IMR-90 (cell line): ENCODE measurements at regions not wholly inside any gene's neighbourhood (a gene's known extent, or its start where the extent isn't known, plus 50 kb on each side); places are given as distances from the start of the nearest gene placed in this dataset.

Source experiments
- ATAC-seq: fragments of 200-7000 bp; cut with Tn5 transposase; 2 replicates; pipeline ENCODE4 v1.9.1; 2020; ENCODE audit warnings: low read depth, mild to moderate bottlenecking, moderate library complexity
- BruUV-seq: library from RNA; stranded (reverse); fragments of 400-500 nt; replicated peaks from 2 replicates; lab custom pipeline; 2021; lab: Mats Ljungman, UMichigan
- CTCF ChIA-PET: fragments of 300-600 bp; formaldehyde crosslinking; extraction: SDS; loops from one replicate; lab custom pipeline; 2021; ENCODE audit warnings: antibody characterized with exemption; lab: Yijun Ruan, JAX
- POLR2A ChIA-PET: fragments of 300-600 bp; sonication (Branson Sonifier 250); formaldehyde crosslinking; loops from one replicate; lab custom pipeline; 2022; ENCODE audit warnings: antibody characterized with exemption; ENCODE audit not compliant: unreplicated experiment; lab: Charles Lee
- DNase-seq: peaks from one replicate; pipeline ENCODE4 v3.0.0; 2013
- H2AFZ ChIP-seq: replicated peaks from 2 replicates; pipeline ENCODE3; 2013; ENCODE audit warnings: low read length, mild to moderate bottlenecking; ENCODE audit not compliant: poor library complexity
- H2AK5ac ChIP-seq: 2 replicates; pipeline ENCODE4 v1.6.1; 2013; ENCODE audit warnings: low read depth, low read length, inconsistent platforms
- H2AK9ac ChIP-seq: replicated peaks from 2 replicates; pipeline ENCODE3; 2013; ENCODE audit warnings: mild to moderate bottlenecking, low read depth, low read length, moderate library complexity; ENCODE audit not compliant: poor library complexity
- H2BK120ac ChIP-seq: 2 replicates; pipeline ENCODE4 v1.6.1; 2013; ENCODE audit warnings: low read depth, low read length, inconsistent platforms
- H2BK15ac ChIP-seq: 3 replicates; pipeline ENCODE4 v1.6.1; 2013; ENCODE audit warnings: low read depth, low read length, inconsistent platforms
- H2BK20ac ChIP-seq: 2 replicates; pipeline ENCODE4 v1.6.1; 2013; ENCODE audit warnings: low read depth, mild to moderate bottlenecking, inconsistent platforms, low read length, moderate library complexity
- H2BK5ac ChIP-seq: 2 replicates; pipeline ENCODE4 v1.6.1; 2013; ENCODE audit warnings: mild to moderate bottlenecking, low read depth, low read length, inconsistent platforms; ENCODE audit not compliant: poor library complexity, severe bottlenecking
- H3K14ac ChIP-seq: replicated peaks from 2 replicates; pipeline ENCODE4 v1.6.1; 2013; ENCODE audit warnings: low read depth, low read length, inconsistent platforms
- H3K18ac ChIP-seq: 2 replicates; pipeline ENCODE4 v1.6.1; 2013; ENCODE audit warnings: low read depth, low read length, control low read depth
- H3K23ac ChIP-seq: 2 replicates; pipeline ENCODE4 v1.6.1; 2013; ENCODE audit warnings: low read depth, low read length, inconsistent platforms
- H3K27ac ChIP-seq: 2 replicates; pipeline ENCODE4 v1.5.1; 2013; ENCODE audit warnings: mild to moderate bottlenecking, control low read depth, low read length; ENCODE audit not compliant: insufficient read depth
- H3K27me3 ChIP-seq: 2 replicates; pipeline ENCODE4 v1.6.1; 2013; ENCODE audit warnings: low read length; ENCODE audit not compliant: control insufficient read depth, insufficient read depth
- H3K36me3 ChIP-seq: 2 replicates; pipeline ENCODE4 v1.6.1; 2013; ENCODE audit warnings: low read length, mixed read lengths; ENCODE audit not compliant: control insufficient read depth, insufficient read depth
- H3K4ac ChIP-seq: 2 replicates; pipeline ENCODE4 v1.6.1; 2013; ENCODE audit warnings: low read depth, low read length, inconsistent platforms
- H3K4me1 ChIP-seq: 2 replicates; pipeline ENCODE4 v1.6.1; 2013; ENCODE audit warnings: low read length, mixed read lengths; ENCODE audit not compliant: control insufficient read depth, insufficient read depth
- H3K4me2 ChIP-seq: 2 replicates; pipeline ENCODE4 v1.6.1; 2013; ENCODE audit warnings: low read depth, mild to moderate bottlenecking, control low read depth, low read length, moderate library complexity
- H3K4me3 ChIP-seq: 2 replicates; pipeline ENCODE4 v1.5.1; 2013; ENCODE audit warnings: low read depth, mild to moderate bottlenecking, control low read depth, low read length, moderate library complexity; ENCODE audit not compliant: insufficient read depth
- H3K56ac ChIP-seq: 2 replicates; pipeline ENCODE4 v1.6.1; 2013; ENCODE audit warnings: low read length, inconsistent platforms; ENCODE audit not compliant: insufficient read depth; ENCODE audit errors: extremely low read depth
- H3K79me1 ChIP-seq, 2 experiments: 2 replicates each; pipeline ENCODE4 v1.6.1; 2013; ENCODE audit warnings: low read length in 2 of 2, inconsistent platforms in 1 of 2, low read depth in 1 of 2
- H3K9ac ChIP-seq: 2 replicates; pipeline ENCODE4 v1.6.1; 2013; ENCODE audit warnings: low read depth, low read length, control low read depth
- H3K9me1 ChIP-seq: 2 replicates; pipeline ENCODE4 v1.6.1; 2013; ENCODE audit warnings: low read length, inconsistent platforms; ENCODE audit not compliant: insufficient read depth
- H3K9me3 ChIP-seq: 2 replicates; pipeline ENCODE4 v1.6.1; 2013; ENCODE audit warnings: low read length; ENCODE audit not compliant: control insufficient read depth, insufficient read depth
- H4K20me1 ChIP-seq: 2 replicates; pipeline ENCODE4 v1.6.1; 2013; ENCODE audit warnings: low read length, inconsistent platforms; ENCODE audit not compliant: insufficient read depth
- H4K5ac ChIP-seq: 2 replicates; pipeline ENCODE4 v1.6.1; 2013; ENCODE audit warnings: mild to moderate bottlenecking, low read depth, low read length, control low read depth
- H4K8ac ChIP-seq, 2 experiments: 2 replicates each; pipeline ENCODE4 v1.6.1; 2013; ENCODE audit warnings: low read depth in 2 of 2, low read length in 2 of 2, control low read depth in 1 of 2, inconsistent platforms in 1 of 2
- H4K91ac ChIP-seq: 2 replicates; pipeline ENCODE4 v1.6.1; 2013; ENCODE audit warnings: low read depth, low read length, inconsistent platforms; ENCODE audit not compliant: insufficient read depth
- BHLHE40 ChIP-seq: fragments of 150-350 bp; IDR thresholded peaks from 2 replicates; pipeline ENCODE4 v1.6.1; 2016; ENCODE audit warnings: mild to moderate bottlenecking, low read depth, low read length
- CEBPB ChIP-seq: IDR thresholded peaks from 2 replicates; pipeline ENCODE4 v1.6.1; 2012; ENCODE audit warnings: low read depth, low read length, improper control_type of control experiment
- CHD1 ChIP-seq: IDR thresholded peaks from 2 replicates; pipeline ENCODE4 v1.6.1; 2012; ENCODE audit warnings: low read depth, low read length, improper control_type of control experiment
- CTCF ChIP-seq: conservative IDR thresholded peaks from 2 replicates; pipeline ENCODE4 v1.5.1; 2012; ENCODE audit warnings: mild to moderate bottlenecking, low read depth, low read length, improper control_type of control experiment
- FOS ChIP-seq: fragments of 150-350 bp; IDR thresholded peaks from 2 replicates; pipeline ENCODE4 v1.6.1; 2016; ENCODE audit warnings: low read depth, low read length
- MAFK ChIP-seq: IDR thresholded peaks from 2 replicates; pipeline ENCODE4 v1.6.1; 2012; ENCODE audit warnings: low read depth, low read length, improper control_type of control experiment
- MAZ ChIP-seq: IDR thresholded peaks from 2 replicates; pipeline ENCODE4 v1.6.1; 2012; ENCODE audit warnings: low read depth, mild to moderate bottlenecking, low read length, improper control_type of control experiment, moderate library complexity, borderline replicate concordance
- MXI1 ChIP-seq: IDR thresholded peaks from 2 replicates; pipeline ENCODE4 v1.6.1; 2012; ENCODE audit warnings: low read depth, mild to moderate bottlenecking, low read length, moderate library complexity, borderline replicate concordance
- NFE2L2 ChIP-seq: fragments of 150-350 bp; IDR thresholded peaks from 2 replicates; pipeline ENCODE4 v1.6.1; 2016; ENCODE audit warnings: low read depth, mild to moderate bottlenecking, low read length
- POLR2A ChIP-seq: IDR thresholded peaks from 2 replicates; pipeline ENCODE4 v1.6.1; 2012; ENCODE audit warnings: mild to moderate bottlenecking, low read depth, low read length
- RCOR1 ChIP-seq: IDR thresholded peaks from 2 replicates; pipeline ENCODE4 v1.6.1; 2012; ENCODE audit warnings: mild to moderate bottlenecking, low read length, improper control_type of control experiment; ENCODE audit not compliant: insufficient replicate concordance
- SMC3 ChIP-seq: fragments of 150-350 bp; IDR thresholded peaks from 2 replicates; pipeline ENCODE4 v1.6.1; 2016; ENCODE audit warnings: low read depth, mild to moderate bottlenecking, antibody characterized with exemption, low read length, moderate library complexity
- WGBS, 2 experiments: methylation state at CpG; one replicate each; pipeline versions ENCODE4 v1.1.5 to v1.1.7; 2013; ENCODE audit warnings: missing lambda C conversion rate in 2 of 2; ENCODE audit not compliant: insufficient read length in 1 of 2; ENCODE audit errors: extremely low coverage in 2 of 2; 5-methylcytosine and 5-hydroxymethylcytosine counted together
- dilution Hi-C: fragments of 300-500 bp; cut with HindIII; formaldehyde crosslinking; loops from one replicate; pipeline ENCODE4 v1.14.3; 2018; ENCODE audit warnings: low sequenced_read_pairs; ENCODE audit not compliant: unreplicated experiment
- in situ Hi-C: fragments of 300-500 bp; cut with MboI; formaldehyde crosslinking; loops from 3 replicates; pipeline ENCODE4 v1.14.3; 2019; ENCODE audit warnings: low sequenced_read_pairs, inconsistent platforms, mixed read lengths
- intact Hi-C: fragments of 100-400 bp; cut with micrococcal nuclease; formaldehyde crosslinking; loops from 2 replicates; pipeline ENCODE4 v1.10.0; 2022
- TF ChIP-seq, protein P1 (sequence below): fragments of 150-350 bp; IDR thresholded peaks from 2 replicates; pipeline ENCODE4 v1.6.1; 2016; ENCODE audit warnings: low read depth, mild to moderate bottlenecking, low read length, moderate library complexity, borderline replicate concordance
- TF ChIP-seq, protein P2 (sequence below): fragments of 150-350 bp; IDR thresholded peaks from 2 replicates; pipeline ENCODE4 v1.6.1; 2017; ENCODE audit warnings: mild to moderate bottlenecking, antibody characterized with exemption, low read length, low read depth

GRCh38 chr21:41573902-41574690 lies 66.1 kb upstream of the TMPRSS2 start:
- H4K91ac ChIP-seq: no peak overlapping the region
- WGBS, 2 experiments: no CpG with 5 or more reads among the region's 5 CpGs
- in situ Hi-C loops: no loop called here

More at GRCh38 chr21:41573902-41574690, 66.1 kb upstream of the TMPRSS2 start:
- BruUV-seq: no TSS peak
- Histone ChIP-seq H4K20me1 (no peaks in the 10 kb centered on the region), H3K4me3 (no peak overlapping the region), H2AFZ (no peak overlapping the region), H2BK20ac (no peak overlapping the region), H3K27ac (no peak overlapping the region), H4K5ac (no peak overlapping the region), H2BK15ac (no peak overlapping the region), H3K23ac (no peak overlapping the region), H3K4me2 (no peak overlapping the region), H3K36me3 (no peaks in the 10 kb centered on the region), H3K4me1 (no peaks in the 10 kb centered on the region), H3K14ac (no peak overlapping the region), H3K9me1 (no peaks in the 10 kb centered on the region), H2AK9ac (no peak overlapping the region), H2BK5ac (no peak overlapping the region), H3K9ac (no peak overlapping the region), H2AK5ac (no peak overlapping the region), H3K9me3 (0 out of 2 replicates have a peak, but pooled peaks cover 3% of the 10 kb centered on the region), H3K79me1 (no peaks in the 10 kb centered on the region), H3K27me3 (no peaks in the 10 kb centered on the region; the same call in 1 of the 2 replicates), H2BK120ac (no peak overlapping the region), H3K56ac (no peak overlapping the region), H4K8ac (no peak overlapping the region), H3K18ac (no peak overlapping the region), H3K4ac (no peak overlapping the region)
- dilution Hi-C loops: no loop called here
- TF ChIP-seq BHLHE40 (no peak), NFE2L2 (no peak), RCOR1 (no peak), MAZ (no peak), SMC3 (no peak), MAFK (no peak), POLR2A (no peak), CHD1 (no peak), CEBPB (no peak), FOS (no peak), CTCF (no peak), MXI1 (no peak)
- TF ChIP-seq, protein P1, sequence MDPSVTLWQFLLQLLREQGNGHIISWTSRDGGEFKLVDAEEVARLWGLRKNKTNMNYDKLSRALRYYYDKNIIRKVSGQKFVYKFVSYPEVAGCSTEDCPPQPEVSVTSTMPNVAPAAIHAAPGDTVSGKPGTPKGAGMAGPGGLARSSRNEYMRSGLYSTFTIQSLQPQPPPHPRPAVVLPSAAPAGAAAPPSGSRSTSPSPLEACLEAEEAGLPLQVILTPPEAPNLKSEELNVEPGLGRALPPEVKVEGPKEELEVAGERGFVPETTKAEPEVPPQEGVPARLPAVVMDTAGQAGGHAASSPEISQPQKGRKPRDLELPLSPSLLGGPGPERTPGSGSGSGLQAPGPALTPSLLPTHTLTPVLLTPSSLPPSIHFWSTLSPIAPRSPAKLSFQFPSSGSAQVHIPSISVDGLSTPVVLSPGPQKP: no peak
- TF ChIP-seq, protein P2, sequence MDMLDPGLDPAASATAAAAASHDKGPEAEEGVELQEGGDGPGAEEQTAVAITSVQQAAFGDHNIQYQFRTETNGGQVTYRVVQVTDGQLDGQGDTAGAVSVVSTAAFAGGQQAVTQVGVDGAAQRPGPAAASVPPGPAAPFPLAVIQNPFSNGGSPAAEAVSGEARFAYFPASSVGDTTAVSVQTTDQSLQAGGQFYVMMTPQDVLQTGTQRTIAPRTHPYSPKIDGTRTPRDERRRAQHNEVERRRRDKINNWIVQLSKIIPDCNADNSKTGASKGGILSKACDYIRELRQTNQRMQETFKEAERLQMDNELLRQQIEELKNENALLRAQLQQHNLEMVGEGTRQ: no peak
- DNase-seq: no peak
- CTCF ChIA-PET: no interaction called here
- intact Hi-C loops: no loop called here
- ATAC-seq: no peak
- POLR2A ChIA-PET: no interaction called here
